GM23338 (cell line): ENCODE measurements at regions not wholly inside any gene's neighbourhood (a gene's known extent, or its start where the extent isn't known, plus 50 kb on each side); places are given as distances from the start of the nearest gene placed in this dataset.

ENCODE experiments used
- ATAC-seq: fragments of 200-7000 bp; cut with Tn5 transposase; 3 replicates; pipeline ENCODE4 v1.9.1; 2020
- DNase-seq: peaks from one replicate; pipeline ENCODE4 v3.0.0-alpha.2; 2015; ENCODE audit warnings: low spot score
- H2AFZ ChIP-seq: fragments of 200-600 bp; sonication (generic); 2 replicates; pipeline ENCODE4 v1.8.0; 2016; ENCODE audit warnings: antibody characterized with exemption, mild to moderate bottlenecking, moderate library complexity
- H3F3A ChIP-seq: fragments of 200-600 bp; sonication (generic); replicated peaks from 2 replicates; pipeline ENCODE4 v1.8.0; 2017; ENCODE audit warnings: antibody characterized with exemption, mixed run types, low read depth
- H3K27ac ChIP-seq: fragments of 200-600 bp; sonication (generic); 2 replicates; pipeline ENCODE4 v1.6.1; 2016; ENCODE audit warnings: low read depth
- H3K27me3 ChIP-seq: fragments of 200-600 bp; sonication (generic); 2 replicates; pipeline ENCODE4 v1.8.0; 2016; ENCODE audit warnings: mild to moderate bottlenecking, mixed run types, moderate library complexity; ENCODE audit not compliant: insufficient read depth
- H3K36me3 ChIP-seq: fragments of 200-600 bp; sonication (generic); 2 replicates; pipeline ENCODE4 v1.8.0; 2016; ENCODE audit warnings: mild to moderate bottlenecking; ENCODE audit not compliant: insufficient read depth
- H3K4me1 ChIP-seq: fragments of 200-600 bp; sonication (generic); 2 replicates; pipeline ENCODE4 v1.8.0; 2016; ENCODE audit warnings: mild to moderate bottlenecking, moderate library complexity; ENCODE audit not compliant: insufficient read depth
- H3K4me2 ChIP-seq: fragments of 200-600 bp; sonication (generic); 2 replicates; pipeline ENCODE4 v1.7.1; 2017; ENCODE audit warnings: mixed run types
- H3K4me3 ChIP-seq: fragments of 200-600 bp; sonication (generic); 2 replicates; pipeline ENCODE4 v1.6.1; 2016; ENCODE audit warnings: mixed run types
- H3K79me2 ChIP-seq: fragments of 200-600 bp; sonication (generic); replicated peaks from 2 replicates; pipeline ENCODE4 v1.8.0; 2017; ENCODE audit warnings: mild to moderate bottlenecking; ENCODE audit not compliant: insufficient read depth
- H3K9me2 ChIP-seq: fragments of 200-600 bp; sonication (generic); 2 replicates; pipeline ENCODE4 v1.8.0; 2017; ENCODE audit not compliant: insufficient read depth
- H4K20me1 ChIP-seq: fragments of 200-600 bp; sonication (generic); replicated peaks from 2 replicates; pipeline ENCODE4 v1.8.0; 2017; ENCODE audit warnings: mild to moderate bottlenecking; ENCODE audit not compliant: insufficient read depth
- H3K27ac Mint-ChIP-seq: 2 replicates; pipeline ENCODE4 v1.8.0; 2020; ENCODE audit warnings: inconsistent platforms, mild to moderate bottlenecking, moderate library complexity, mixed read lengths
- H3K27me3 Mint-ChIP-seq: 3 replicates; pipeline ENCODE4 v1.8.0; 2022; ENCODE audit warnings: low read depth, mild to moderate bottlenecking, moderate library complexity, mixed read lengths, inconsistent platforms; ENCODE audit not compliant: insufficient read depth, poor library complexity
- H3K36me3 Mint-ChIP-seq: 3 replicates; pipeline ENCODE4 v1.8.0; 2021; ENCODE audit warnings: low read depth, mild to moderate bottlenecking, inconsistent platforms, moderate library complexity, mixed read lengths
- H3K4me1 Mint-ChIP-seq: 3 replicates; pipeline ENCODE4 v1.8.0; 2020; ENCODE audit warnings: mild to moderate bottlenecking, inconsistent platforms, mixed read lengths
- H3K4me3 Mint-ChIP-seq: 3 replicates; pipeline ENCODE4 v1.8.0; 2021; ENCODE audit warnings: moderate library complexity, mild to moderate bottlenecking, inconsistent platforms, mixed read lengths
- H3K9me3 Mint-ChIP-seq: 3 replicates; pipeline ENCODE4 v1.8.0; 2020; ENCODE audit warnings: moderate library complexity, mild to moderate bottlenecking, inconsistent platforms, mixed read lengths
- CREB1 ChIP-seq: fragments of 250-450 bp; sonication (Bioruptor Pico); IDR thresholded peaks from 2 replicates; pipeline ENCODE4 v1.5.0; 2020; ENCODE audit warnings: low read depth, mild to moderate bottlenecking, moderate library complexity
- CTCF ChIP-seq, 2 experiments: fragments of 200-600 bp in 1 of 2; sonication (generic) in 1 of 2; conservative IDR thresholded peaks; 2 replicates each; pipeline versions ENCODE4 v1.5.1 to v1.6.1; 2016 to 2017; ENCODE audit warnings: antibody characterized with exemption in 2 of 2, low read depth in 2 of 2, mild to moderate bottlenecking in 2 of 2, moderate library complexity in 1 of 2
- EZH2phosphoT487 ChIP-seq: fragments of 200-600 bp; sonication (generic); IDR thresholded peaks from one replicate; pipeline ENCODE4 v1.8.1; 2018; ENCODE audit warnings: antibody characterized with exemption; ENCODE audit not compliant: unreplicated experiment
- POLR2AphosphoS5 ChIP-seq: IDR thresholded peaks from 2 replicates; pipeline ENCODE4 v1.6.1; 2016; ENCODE audit warnings: antibody characterized with exemption, low read depth
- REST ChIP-seq: IDR thresholded peaks from one replicate; pipeline ENCODE4 v1.6.1; 2018; ENCODE audit warnings: antibody characterized with exemption; ENCODE audit not compliant: unreplicated experiment

- TF ChIP-seq REST (no peak), EZH2phosphoT487 (no peak), CREB1 (no peak), POLR2AphosphoS5 (no peak), CTCF (conservative IDR thresholded peaks at IDR 0.05; ENCODE audit: low read depth in 2 of 2) (no peak)
Measured at GRCh38 chr10:76721891-76722505, 915.6 kb downstream of the KCNMA1 start (continued).

- H3K4me1 ChIP-seq = peaks cover 8% of the 10 kb centered on the region
- H3K27me3 ChIP-seq = no peaks in the 10 kb centered on the region
Measured at GRCh38 chr10:76719006-76719405, 918.6 kb downstream of the KCNMA1 start.

More at GRCh38 chr10:76719006-76719405, 918.6 kb downstream of the KCNMA1 start:
- TF ChIP-seq EZH2phosphoT487 (no peak), REST (no peak)
- no peak for DNase-seq
- Histone ChIP-seq H3K9me2 (0 out of 2 replicates have a peak, but pooled peaks cover 4% of the 10 kb centered on the region), H3K4me2 (no peak overlapping the region), H3F3A (no peaks in the 10 kb centered on the region), H3K4me3 (no peak overlapping the region), H3K27ac (no peak overlapping the region), H4K20me1 (no peaks in the 10 kb centered on the region), H3K36me3 (no peaks in the 10 kb centered on the region; the same call in 1 of the 2 replicates), H2AFZ (no peak overlapping the region), H3K79me2 (no peaks in the 10 kb centered on the region)
- no peak overlapping the region for H3K27ac Mint-ChIP-seq
- H3K27me3 Mint-ChIP-seq = no peaks in the 10 kb centered on the region
- no peaks in the 10 kb centered on the region for H3K4me1 Mint-ChIP-seq
- H3K4me3 Mint-ChIP-seq = no peak overlapping the region
- no peak for ATAC-seq
- H3K36me3 Mint-ChIP-seq = no peaks in the 10 kb centered on the region
- H3K9me3 Mint-ChIP-seq = no peaks in the 10 kb centered on the region
